Panc1 (cell line): ENCODE measurements at regions not wholly inside any gene's neighbourhood (a gene's known extent, or its start where the extent isn't known, plus 50 kb on each side); places are given as distances from the start of the nearest gene placed in this dataset.

ENCODE experiments used
- ATAC-seq: fragments of 200-7000 bp; cut with Tn5 transposase; 2 replicates; pipeline ENCODE4 v1.9.1; 2020; ENCODE audit warnings: mild to moderate bottlenecking, moderate library complexity
- BruUV-seq: library from RNA; stranded (reverse); fragments of 400-500 nt; replicated peaks from 2 replicates; lab custom pipeline; 2021; lab: Mats Ljungman, UMichigan
- CTCF ChIA-PET: fragments of 300-600 bp; sonication (Branson Sonifier 250); formaldehyde crosslinking; loops from one replicate; lab custom pipeline; 2022; ENCODE audit warnings: antibody characterized with exemption; lab: Charles Lee
- POLR2A ChIA-PET: fragments of 300-600 bp; sonication (Branson Sonifier 250); formaldehyde crosslinking; loops from one replicate; lab custom pipeline; 2022; ENCODE audit warnings: antibody characterized with exemption; lab: Charles Lee
- DNase-seq: peaks from one replicate; pipeline ENCODE4 v3.0.0-alpha.2; 2010; ENCODE audit warnings: low read depth, low spot score
- H3K27ac ChIP-seq: 2 replicates; pipeline ENCODE4 v1.5.1; 2011; ENCODE audit warnings: mild to moderate bottlenecking, low read length, inconsistent platforms
- H3K27me3 ChIP-seq: fragments of 200-500 bp; sonication (Bioruptor generic); 2 replicates; pipeline ENCODE4 v1.6.0; 2014; ENCODE audit warnings: low read length, inconsistent platforms; ENCODE audit not compliant: control insufficient read depth, insufficient read depth
- H3K36me3 ChIP-seq: fragments of 200-500 bp; sonication (Bioruptor generic); 2 replicates; pipeline ENCODE4 v1.5.1; 2014; ENCODE audit warnings: inconsistent platforms, mild to moderate bottlenecking, low read length, moderate library complexity; ENCODE audit not compliant: control insufficient read depth, insufficient read depth
- H3K4me1 ChIP-seq: 2 replicates; pipeline ENCODE4 v1.5.1; 2011; ENCODE audit warnings: inconsistent platforms, mild to moderate bottlenecking, low read length, moderate library complexity; ENCODE audit not compliant: control insufficient read depth, insufficient read depth
- H3K4me3 ChIP-seq, 2 experiments: 2 replicates each; pipeline ENCODE4 v1.5.1; 2011 to 2012; ENCODE audit warnings: low read depth in 2 of 2, low read length in 2 of 2, mild to moderate bottlenecking in 2 of 2, inconsistent platforms in 1 of 2, moderate library complexity in 1 of 2
- H3K9me3 ChIP-seq: fragments of 200-500 bp; sonication (Bioruptor generic); 2 replicates; pipeline ENCODE4 v1.5.1; 2014; ENCODE audit warnings: low read depth, mild to moderate bottlenecking, inconsistent platforms, low read length, moderate library complexity; ENCODE audit not compliant: control insufficient read depth, insufficient read depth
- CTCF ChIP-seq: fragments of 450-650 bp; IDR thresholded peaks from 2 replicates; pipeline ENCODE4 v1.5.1; 2017; ENCODE audit warnings: mild to moderate bottlenecking
- POLR2AphosphoS5 ChIP-seq: IDR thresholded peaks from 2 replicates; pipeline ENCODE4 v1.6.1; 2012; ENCODE audit warnings: mild to moderate bottlenecking, low read depth, low read length, moderate library complexity
- REST ChIP-seq, 2 experiments: IDR thresholded peaks; 2 replicates each; pipeline ENCODE4 v1.6.1; 2011 to 2012; ENCODE audit warnings: low read depth in 2 of 2, control low read depth in 1 of 2, low read length in 1 of 2, mild to moderate bottlenecking in 1 of 2, moderate library complexity in 1 of 2; ENCODE audit not compliant: insufficient read depth in 1 of 2
- SIN3A ChIP-seq: IDR thresholded peaks from 2 replicates; pipeline ENCODE4 v1.6.1; 2012; ENCODE audit warnings: low read depth, mild to moderate bottlenecking, low read length, moderate library complexity, borderline replicate concordance; ENCODE audit not compliant: insufficient read depth
- TCF7L2 ChIP-seq: IDR thresholded peaks from 2 replicates; pipeline ENCODE4 v1.6.1; 2011; ENCODE audit warnings: mild to moderate bottlenecking, low read depth, low read length, inconsistent platforms
- in situ Hi-C: cut with HindIII; loops from 2 replicates; pipeline ENCODE4 v1.10.0; 2016; ENCODE audit warnings: low sequenced_read_pairs, low pct_unique_long_range_greater_than_20kb
- intact Hi-C: fragments of 100-400 bp; cut with micrococcal nuclease; formaldehyde crosslinking; loops from one replicate; pipeline ENCODE4 v1.10.0; 2022; ENCODE audit not compliant: unreplicated experiment

GRCh38 chrX:3771766-3772165, 58.3 kb upstream of the PRKX start:
- ATAC-seq (no peak), DNase-seq (no peak)
- BruUV-seq, result no TSS peak
- no peak overlapping the region for H3K27ac ChIP-seq
- no peak overlapping the region for H3K4me3 ChIP-seq
- ChIA-PET CTCF (no interaction called here), POLR2A (no interaction called here)
- in situ Hi-C loops (no loop called here), intact Hi-C loops (no loop called here)
- no peak for TF ChIP-seq POLR2AphosphoS5
- no peak for TF ChIP-seq REST (IDR thresholded peaks at IDR 0.05; ENCODE audit: insufficient read depth in 1 of 2, low read depth in 2 of 2, low read length in 1 of 2)
- no peak for TF ChIP-seq TCF7L2
- TF ChIP-seq CTCF, result no peak
- TF ChIP-seq SIN3A, result no peak
- H3K36me3 ChIP-seq, result no peaks in the 10 kb centered on the region
- H3K9me3 ChIP-seq, result no peaks in the 10 kb centered on the region
- no peaks in the 10 kb centered on the region for H3K27me3 ChIP-seq
- no peaks in the 10 kb centered on the region for H3K4me1 ChIP-seq

GRCh38 chrX:3768881-3769280, 55.4 kb upstream of the PRKX start:
- Histone ChIP-seq H3K4me3 (no peak overlapping the region), H3K27ac (no peak overlapping the region), H3K36me3 (no peaks in the 10 kb centered on the region), H3K4me1 (no peaks in the 10 kb centered on the region), H3K9me3 (no peaks in the 10 kb centered on the region), H3K27me3 (no peaks in the 10 kb centered on the region)
- POLR2A ChIA-PET, result no interaction called here
- intact Hi-C loops (no loop called here), in situ Hi-C loops (no loop called here)
- DNase-seq (no peak), ATAC-seq (no peak)
- CTCF ChIA-PET, result no interaction called here
- TF ChIP-seq CTCF, result no peak
- TF ChIP-seq REST (IDR thresholded peaks at IDR 0.05; ENCODE audit: insufficient read depth in 1 of 2, low read depth in 2 of 2, low read length in 1 of 2), result no peak
- no TSS peak for BruUV-seq
